Neural cell (in vitro differentiated cells): ENCODE measurements at regions not wholly inside any gene's neighbourhood (a gene's known extent, or its start where the extent isn't known, plus 50 kb on each side); places are given as distances from the start of the nearest gene placed in this dataset.

Experiments used
- EP300 ChIP-seq: fragments of 450-650 bp; conservative IDR thresholded peaks from 2 replicates; pipeline ENCODE4 v1.6.1; 2014; ENCODE audit warnings: antibody characterized with exemption, mild to moderate bottlenecking, moderate library complexity; ENCODE audit not compliant: poor library complexity, severe bottlenecking
- EZH2 ChIP-seq: fragments of 200-600, 300-800 bp; shearing (Covaris generic), sonication (generic); IDR thresholded peaks from 2 replicates; pipeline ENCODE4 v1.6.1; 2014; ENCODE audit warnings: antibody characterized with exemption, low read length, borderline replicate concordance, mild to moderate bottlenecking; ENCODE audit not compliant: insufficient read depth, poor library complexity, severe bottlenecking
- POLR2AphosphoS5 ChIP-seq: IDR thresholded peaks from 2 replicates; pipeline ENCODE4 v1.6.1; 2012
- RAD21 ChIP-seq: fragments of 450-650 bp; conservative IDR thresholded peaks from 2 replicates; pipeline ENCODE4 v1.6.1; 2014; ENCODE audit warnings: antibody characterized with exemption, mild to moderate bottlenecking, moderate library complexity
- SMC3 ChIP-seq: fragments of 450-650 bp; conservative IDR thresholded peaks from 2 replicates; pipeline ENCODE4 v1.6.1; 2014; ENCODE audit warnings: antibody characterized with exemption, mild to moderate bottlenecking, moderate library complexity; ENCODE audit not compliant: poor library complexity
- TAF1 ChIP-seq: IDR thresholded peaks from 2 replicates; pipeline ENCODE4 v1.6.1; 2012; ENCODE audit warnings: low read depth
- TF ChIP-seq, protein P1 (sequence below): fragments of 450-650 bp; IDR thresholded peaks from 2 replicates; pipeline ENCODE4 v1.5.1; 2014; ENCODE audit warnings: antibody characterized with exemption, mild to moderate bottlenecking, moderate library complexity; ENCODE audit not compliant: poor library complexity, severe bottlenecking
- TF ChIP-seq, protein P2 (sequence below): IDR thresholded peaks from 2 replicates; pipeline ENCODE4 v1.6.1; 2012; ENCODE audit warnings: borderline replicate concordance

DNA sequence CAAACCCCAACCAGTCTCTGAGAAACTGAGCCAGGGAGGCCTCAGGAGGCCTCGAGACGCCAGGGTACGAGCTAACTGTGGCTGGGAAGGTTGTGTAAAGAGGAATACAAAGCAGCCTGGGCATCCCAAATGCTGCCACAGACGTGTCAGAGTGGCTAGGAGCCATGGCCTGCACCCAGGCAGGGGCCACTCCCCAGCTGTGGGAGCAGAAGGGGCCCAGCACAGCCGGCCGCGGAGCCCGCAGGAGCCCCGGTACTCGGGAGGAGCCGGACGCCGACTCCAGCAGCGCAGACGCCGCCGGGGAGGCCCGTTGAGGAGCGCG is 349.8 kb upstream of the B3GAT1 start:
- no peak for TF ChIP-seq SMC3
- TF ChIP-seq, protein P1, sequence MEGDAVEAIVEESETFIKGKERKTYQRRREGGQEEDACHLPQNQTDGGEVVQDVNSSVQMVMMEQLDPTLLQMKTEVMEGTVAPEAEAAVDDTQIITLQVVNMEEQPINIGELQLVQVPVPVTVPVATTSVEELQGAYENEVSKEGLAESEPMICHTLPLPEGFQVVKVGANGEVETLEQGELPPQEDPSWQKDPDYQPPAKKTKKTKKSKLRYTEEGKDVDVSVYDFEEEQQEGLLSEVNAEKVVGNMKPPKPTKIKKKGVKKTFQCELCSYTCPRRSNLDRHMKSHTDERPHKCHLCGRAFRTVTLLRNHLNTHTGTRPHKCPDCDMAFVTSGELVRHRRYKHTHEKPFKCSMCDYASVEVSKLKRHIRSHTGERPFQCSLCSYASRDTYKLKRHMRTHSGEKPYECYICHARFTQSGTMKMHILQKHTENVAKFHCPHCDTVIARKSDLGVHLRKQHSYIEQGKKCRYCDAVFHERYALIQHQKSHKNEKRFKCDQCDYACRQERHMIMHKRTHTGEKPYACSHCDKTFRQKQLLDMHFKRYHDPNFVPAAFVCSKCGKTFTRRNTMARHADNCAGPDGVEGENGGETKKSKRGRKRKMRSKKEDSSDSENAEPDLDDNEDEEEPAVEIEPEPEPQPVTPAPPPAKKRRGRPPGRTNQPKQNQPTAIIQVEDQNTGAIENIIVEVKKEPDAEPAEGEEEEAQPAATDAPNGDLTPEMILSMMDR, result no peak
- TF ChIP-seq, protein P2, sequence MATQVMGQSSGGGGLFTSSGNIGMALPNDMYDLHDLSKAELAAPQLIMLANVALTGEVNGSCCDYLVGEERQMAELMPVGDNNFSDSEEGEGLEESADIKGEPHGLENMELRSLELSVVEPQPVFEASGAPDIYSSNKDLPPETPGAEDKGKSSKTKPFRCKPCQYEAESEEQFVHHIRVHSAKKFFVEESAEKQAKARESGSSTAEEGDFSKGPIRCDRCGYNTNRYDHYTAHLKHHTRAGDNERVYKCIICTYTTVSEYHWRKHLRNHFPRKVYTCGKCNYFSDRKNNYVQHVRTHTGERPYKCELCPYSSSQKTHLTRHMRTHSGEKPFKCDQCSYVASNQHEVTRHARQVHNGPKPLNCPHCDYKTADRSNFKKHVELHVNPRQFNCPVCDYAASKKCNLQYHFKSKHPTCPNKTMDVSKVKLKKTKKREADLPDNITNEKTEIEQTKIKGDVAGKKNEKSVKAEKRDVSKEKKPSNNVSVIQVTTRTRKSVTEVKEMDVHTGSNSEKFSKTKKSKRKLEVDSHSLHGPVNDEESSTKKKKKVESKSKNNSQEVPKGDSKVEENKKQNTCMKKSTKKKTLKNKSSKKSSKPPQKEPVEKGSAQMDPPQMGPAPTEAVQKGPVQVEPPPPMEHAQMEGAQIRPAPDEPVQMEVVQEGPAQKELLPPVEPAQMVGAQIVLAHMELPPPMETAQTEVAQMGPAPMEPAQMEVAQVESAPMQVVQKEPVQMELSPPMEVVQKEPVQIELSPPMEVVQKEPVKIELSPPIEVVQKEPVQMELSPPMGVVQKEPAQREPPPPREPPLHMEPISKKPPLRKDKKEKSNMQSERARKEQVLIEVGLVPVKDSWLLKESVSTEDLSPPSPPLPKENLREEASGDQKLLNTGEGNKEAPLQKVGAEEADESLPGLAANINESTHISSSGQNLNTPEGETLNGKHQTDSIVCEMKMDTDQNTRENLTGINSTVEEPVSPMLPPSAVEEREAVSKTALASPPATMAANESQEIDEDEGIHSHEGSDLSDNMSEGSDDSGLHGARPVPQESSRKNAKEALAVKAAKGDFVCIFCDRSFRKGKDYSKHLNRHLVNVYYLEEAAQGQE, result no peak
- no peak for TF ChIP-seq EZH2
- TF ChIP-seq POLR2AphosphoS5, result no peak
- TF ChIP-seq EP300, result no peak
- TF ChIP-seq RAD21, result no peak
- TF ChIP-seq TAF1, result no peak
